OCI-M2 (cell line): ENCODE measurements at regions not wholly inside any gene's neighbourhood (a gene's known extent, or its start where the extent isn't known, plus 50 kb on each side); places are given as distances from the start of the nearest gene placed in this dataset.
"Not testable (repeated sequence)": the region's sequence is repeated elsewhere in the genome, so short reads cannot be mapped to it uniquely, and the experiment has no call there.

Experiments used
- DNase-seq: peaks from one replicate; lab custom pipeline; 2025; ENCODE audit not compliant: unreplicated experiment; lab: John Stamatoyannopoulos, UW

- no peak for DNase-seq
These were observed 698.4 kb downstream of the DNAH5 start for GRCh38 chr5:13246053-13246452.

DNA sequence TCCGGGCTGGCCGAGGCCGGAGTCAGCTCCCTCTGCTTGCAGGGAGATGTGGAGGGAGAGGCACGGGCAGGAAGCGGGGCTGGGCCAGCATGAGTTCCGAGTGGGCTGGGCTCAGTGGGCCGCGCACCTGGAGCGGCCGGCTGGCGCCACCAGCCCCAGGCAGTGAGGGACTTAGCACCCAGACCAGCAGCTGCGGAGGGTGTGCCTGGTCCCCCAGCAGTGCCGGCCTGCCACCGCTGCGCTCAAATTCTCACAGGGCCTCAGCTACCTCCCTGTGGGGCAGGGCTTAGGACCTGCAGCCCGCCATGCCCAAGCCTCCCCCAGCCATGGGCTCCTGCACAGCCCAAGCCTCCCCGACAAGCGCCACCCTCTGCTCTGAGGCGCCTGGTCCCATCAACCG lies 700.3 kb downstream of the DNAH5 start:
- DNase-seq: no peak

DNA sequence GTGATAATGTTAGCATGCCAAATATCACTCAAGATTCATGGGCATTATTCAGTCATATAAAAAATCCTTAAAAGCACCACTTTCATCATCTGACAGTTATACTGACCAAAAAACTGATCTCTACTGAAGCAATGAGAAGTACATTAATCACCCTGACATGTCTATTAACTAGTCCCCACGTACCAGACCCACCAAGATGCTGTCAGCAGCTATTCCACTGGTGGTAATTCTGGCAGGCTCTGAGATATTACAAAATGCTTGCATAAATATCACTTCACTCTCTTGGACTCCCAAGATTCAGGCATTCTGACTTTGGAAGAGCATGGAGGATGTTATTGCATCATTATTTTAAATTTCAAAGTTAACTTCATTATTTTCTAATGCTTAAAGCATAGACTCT lies 717.0 kb downstream of the DNAH5 start:
- DNase-seq: no peak

- DNase-seq: no peak
These were observed 726.0 kb downstream of the DNAH5 start for GRCh38 chr5:13218518-13218917.

GRCh38 chr5:13217636-13218035 lies 726.9 kb downstream of the DNAH5 start:
- DNase-seq: no peak

- DNase-seq: no peak
These were observed 728.7 kb downstream of the DNAH5 start for GRCh38 chr5:13215806-13216205.

DNA sequence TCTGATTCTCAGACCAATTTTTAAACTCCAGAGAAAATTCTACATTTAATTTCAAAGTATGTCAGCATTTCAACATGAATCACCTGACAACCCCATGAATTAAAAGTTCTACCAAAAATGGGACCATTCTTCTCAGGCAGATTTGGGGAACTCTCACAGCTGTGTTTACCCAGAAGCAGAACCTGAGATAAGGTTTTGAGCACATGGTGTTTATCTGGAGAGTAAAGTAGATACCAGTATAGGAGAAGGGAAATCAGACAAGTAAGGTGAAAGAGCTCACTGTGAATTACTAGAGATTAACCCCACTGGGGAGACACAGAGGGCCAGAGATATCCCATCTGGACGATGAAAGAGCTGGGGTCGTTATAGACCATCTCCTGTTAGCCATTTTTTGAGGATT lies 729.1 kb downstream of the DNAH5 start:
- DNase-seq: no peak

GRCh38 chr5:13214182-13214581 lies 730.3 kb downstream of the DNAH5 start:
- no peak for DNase-seq

- DNase-seq: no peak
These were observed 731.6 kb downstream of the DNAH5 start for GRCh38 chr5:13212886-13213285.

DNA sequence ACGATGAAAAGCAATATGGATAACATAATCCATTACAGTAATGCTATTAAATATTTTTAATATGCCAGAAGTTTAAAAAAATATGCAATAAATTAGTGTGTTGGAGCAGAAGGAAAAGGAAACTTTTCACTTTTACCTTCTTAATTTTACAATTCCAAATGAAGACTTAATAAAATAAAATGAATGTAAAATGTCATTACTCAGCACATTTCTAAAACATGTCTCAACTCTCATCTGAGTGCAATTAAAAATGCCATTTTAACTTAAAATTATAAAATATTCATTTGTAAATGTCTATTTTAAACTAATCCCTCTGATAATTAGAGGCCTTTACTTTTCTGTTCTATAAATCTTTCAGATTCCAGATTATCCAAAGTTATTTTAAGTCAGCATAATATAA lies 733.4 kb downstream of the DNAH5 start:
- no peak for DNase-seq

DNA sequence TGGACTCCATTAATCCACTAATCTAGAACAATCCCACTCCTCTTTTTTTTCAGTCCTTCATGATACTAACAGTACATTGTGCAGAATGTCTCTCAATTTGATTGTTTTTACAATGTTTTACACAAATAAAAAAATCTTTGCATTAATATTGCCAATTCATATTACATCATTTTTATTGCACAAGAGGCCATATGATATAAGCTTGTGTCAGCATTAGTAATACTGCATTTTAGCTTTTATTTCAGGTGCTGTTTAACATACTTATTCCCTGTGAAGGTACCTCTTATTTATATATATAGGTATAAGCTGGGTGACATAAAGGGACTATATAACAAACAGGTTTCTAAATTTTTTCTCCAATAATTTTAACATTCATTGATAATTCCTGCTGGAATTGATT lies 737.4 kb downstream of the DNAH5 start:
- no peak for DNase-seq

DNA sequence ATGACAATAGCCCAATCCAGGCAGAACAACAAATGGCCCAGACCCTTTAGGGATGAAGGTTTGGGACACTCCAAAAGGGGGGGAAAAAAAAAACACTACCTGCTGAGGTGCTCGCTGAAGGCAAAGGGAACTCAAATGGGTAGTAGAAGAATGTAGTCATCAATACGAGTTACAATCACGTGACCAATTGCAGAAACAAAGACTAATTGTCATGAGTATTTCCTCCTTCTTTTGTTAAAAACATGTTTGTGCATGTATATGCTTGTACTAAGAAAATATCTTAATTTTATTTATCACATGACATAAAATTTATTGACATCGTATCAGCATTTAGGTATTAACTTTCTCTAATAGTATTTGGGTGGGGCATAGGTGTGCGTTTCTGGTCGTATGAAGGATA lies 743.5 kb downstream of the DNAH5 start:
- DNase-seq: no peak

DNA sequence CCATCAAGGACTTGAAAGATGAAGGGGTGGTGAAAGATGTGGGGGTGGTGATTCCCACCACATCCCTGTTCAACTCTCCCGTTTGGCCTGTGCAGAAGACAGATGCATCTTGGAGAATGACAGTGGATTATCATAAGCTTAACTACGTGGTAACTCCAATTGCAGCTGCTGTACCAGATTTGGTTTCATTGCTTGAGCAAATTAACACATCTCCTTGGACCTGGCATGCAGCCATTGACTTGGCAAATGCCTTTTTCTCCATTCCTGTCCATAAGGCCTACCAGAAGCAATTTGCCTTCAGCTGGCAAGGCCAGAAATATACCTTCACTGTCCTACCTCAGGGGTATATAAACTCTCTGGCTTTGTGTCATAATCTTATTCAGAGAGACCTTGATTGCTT lies 746.3 kb downstream of the DNAH5 start:
- not testable (repeated sequence) for DNase-seq

- DNase-seq: no peak
These were observed 755.0 kb downstream of the DNAH5 start for GRCh38 chr5:13189532-13189931.

DNA sequence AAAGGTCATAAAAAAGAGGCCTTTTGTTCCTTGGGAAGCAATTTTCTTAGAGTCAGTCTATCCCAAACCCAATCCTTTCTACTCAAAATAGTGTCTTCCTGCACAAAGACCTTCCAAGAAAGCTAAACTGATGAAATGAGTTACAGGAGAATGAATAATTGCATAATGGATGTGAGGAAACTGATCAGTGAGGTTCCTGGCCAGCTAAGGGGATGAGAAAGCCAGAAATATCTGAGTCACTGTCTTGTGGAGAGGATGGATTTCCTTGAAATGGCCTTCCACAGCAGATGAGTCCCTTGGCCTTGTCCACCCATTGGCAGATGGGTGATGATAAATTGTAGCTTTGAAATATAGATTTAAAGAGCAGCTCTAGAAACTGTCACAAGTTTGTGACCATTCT lies 756.1 kb downstream of the DNAH5 start:
- DNase-seq: no peak

DNA sequence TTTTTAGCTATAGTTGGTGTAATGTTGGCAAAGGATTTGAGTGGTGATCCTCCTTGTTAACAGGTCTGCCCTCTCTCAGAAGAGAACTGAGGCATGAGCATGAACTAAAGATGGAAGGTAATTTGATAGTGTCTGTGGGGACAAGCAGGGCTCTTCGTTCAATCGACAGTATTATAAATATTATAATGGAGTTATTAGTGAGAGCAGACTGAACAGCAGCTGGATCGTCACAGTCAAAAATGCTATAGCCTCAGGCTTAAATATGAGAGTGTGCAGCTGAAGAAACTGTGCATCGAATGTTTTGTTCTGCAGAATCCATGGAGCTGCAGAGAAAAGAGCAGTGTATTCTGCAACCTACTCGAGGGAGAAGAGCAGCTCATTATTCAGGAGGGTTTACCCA lies 757.3 kb downstream of the DNAH5 start:
- no peak for DNase-seq

DNA sequence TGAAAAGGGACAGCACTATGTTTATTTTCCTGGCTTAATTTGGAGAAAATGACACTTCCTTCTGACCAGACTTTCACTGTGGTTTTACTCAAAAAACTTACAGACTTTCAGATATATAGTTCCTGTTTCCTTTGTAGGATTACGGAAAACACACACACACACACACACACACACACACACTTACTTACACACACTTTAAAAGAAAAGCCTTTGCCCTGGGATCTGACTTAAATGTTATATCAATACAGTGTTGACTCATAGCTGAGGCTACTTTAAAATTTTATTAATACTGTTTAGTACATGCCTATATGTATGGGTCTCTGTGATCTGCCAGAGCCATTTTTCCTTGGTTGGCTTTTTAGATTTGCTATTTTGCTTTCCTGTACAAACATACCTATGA lies 758.3 kb downstream of the DNAH5 start:
- DNase-seq: no peak

DNA sequence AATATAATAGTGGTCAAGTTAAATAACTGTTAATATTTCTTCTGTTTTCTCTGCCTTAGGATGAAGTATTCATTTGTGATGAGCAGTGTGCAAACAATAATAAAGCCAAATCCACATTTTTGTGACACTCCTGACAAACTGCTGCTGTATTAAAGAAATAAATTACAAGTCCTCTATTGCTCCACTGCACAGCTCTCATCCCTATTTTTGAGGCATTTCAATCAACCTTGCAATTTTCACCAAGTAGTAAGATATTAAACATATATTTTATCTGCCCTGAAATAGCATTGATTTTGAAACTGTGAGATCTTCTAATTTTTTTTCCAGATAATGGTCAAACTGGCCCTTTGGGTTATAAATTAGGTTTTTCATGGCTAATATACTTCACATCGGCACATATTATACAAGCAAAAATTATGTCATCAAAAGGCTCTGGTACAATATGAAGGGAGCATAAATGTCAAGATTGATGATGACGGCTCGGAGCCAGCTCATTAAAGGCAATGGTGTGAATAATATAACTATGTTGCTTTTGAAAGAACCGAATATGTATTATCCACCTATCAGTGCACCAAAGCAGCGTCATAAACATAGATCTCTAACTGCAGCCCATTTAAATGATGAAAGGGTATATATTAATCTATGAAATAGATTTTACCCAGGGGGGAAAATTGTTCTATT lies 764.9 kb downstream of the DNAH5 start:
- no peak for DNase-seq

DNA sequence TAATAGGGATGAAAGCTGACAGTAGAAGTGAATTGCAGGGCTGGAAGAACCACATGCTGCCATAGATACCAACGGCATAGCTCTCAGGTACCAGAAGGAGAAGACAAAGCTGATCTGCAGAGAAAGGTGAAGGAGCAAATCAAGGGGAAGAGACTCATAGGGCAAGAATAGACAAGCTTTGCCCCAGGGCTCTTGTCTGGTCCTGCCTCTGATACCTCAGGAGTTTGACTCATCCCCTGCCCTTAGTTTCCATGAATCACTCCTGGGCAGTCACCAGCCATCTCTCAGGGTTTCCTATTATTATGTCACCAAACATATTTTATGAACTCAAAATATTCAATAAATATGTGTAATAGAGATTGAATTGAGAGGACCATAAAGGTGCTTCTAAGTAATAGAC lies 800.9 kb downstream of the DNAH5 start:
- no peak for DNase-seq

DNA sequence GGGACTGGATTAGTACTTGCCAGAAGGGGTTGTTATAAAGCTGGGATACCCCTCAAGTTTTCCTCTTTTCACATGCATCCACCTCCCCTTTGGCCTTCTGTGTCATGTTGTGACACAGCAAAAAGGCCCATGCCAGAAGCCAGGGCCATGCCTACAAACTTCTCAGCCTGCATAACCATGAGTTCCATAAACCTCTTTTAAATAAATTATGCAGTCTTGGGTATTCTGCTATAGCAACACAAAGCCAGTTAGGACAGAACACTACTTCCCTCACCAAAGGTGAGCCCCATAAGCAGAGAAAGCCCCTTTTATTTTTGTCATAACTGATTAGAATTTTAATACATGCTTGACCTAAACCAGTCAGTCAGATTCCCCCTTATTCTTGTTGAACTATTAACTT lies 801.3 kb downstream of the DNAH5 start:
- no peak for DNase-seq

DNA sequence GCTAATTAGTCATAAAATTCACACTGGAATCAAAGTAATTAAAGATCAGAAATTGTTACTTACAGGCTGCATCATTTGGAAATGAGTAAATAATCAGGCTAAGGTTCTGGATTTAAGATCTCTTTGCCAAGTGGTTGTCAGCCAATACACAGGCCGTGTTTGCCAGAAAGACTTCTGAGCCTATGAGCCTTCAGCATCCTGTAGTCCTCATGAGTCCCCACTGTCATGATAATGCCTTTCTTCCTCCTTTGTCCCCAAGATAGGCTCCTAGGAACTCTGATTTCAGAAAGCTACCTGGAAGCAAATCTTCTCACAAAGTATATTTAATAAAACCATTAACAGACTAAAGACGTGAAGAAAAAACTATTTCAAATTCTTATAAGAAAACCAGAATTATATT lies 810.5 kb downstream of the DNAH5 start:
- DNase-seq: no peak

GRCh38 chr5:13115476-13115875 lies 829.0 kb downstream of the DNAH5 start:
- no peak for DNase-seq

GRCh38 chr5:13108265-13108664 lies 836.2 kb downstream of the DNAH5 start:
- no peak for DNase-seq

GRCh38 chr5:13107537-13107936 lies 837.0 kb downstream of the DNAH5 start:
- no peak for DNase-seq
